CD4-positive, alpha-beta T cell treated with Interleukin-17A for 4 hours (primary cell): ENCODE measurements at regions not wholly inside any gene's neighbourhood (a gene's known extent, or its start where the extent isn't known, plus 50 kb on each side); places are given as distances from the start of the nearest gene placed in this dataset.

Experiments
- DNase-seq: peaks from one replicate; pipeline ENCODE4 v3.0.0-alpha.2; 2020; ENCODE audit warnings: mixed read lengths

DNA sequence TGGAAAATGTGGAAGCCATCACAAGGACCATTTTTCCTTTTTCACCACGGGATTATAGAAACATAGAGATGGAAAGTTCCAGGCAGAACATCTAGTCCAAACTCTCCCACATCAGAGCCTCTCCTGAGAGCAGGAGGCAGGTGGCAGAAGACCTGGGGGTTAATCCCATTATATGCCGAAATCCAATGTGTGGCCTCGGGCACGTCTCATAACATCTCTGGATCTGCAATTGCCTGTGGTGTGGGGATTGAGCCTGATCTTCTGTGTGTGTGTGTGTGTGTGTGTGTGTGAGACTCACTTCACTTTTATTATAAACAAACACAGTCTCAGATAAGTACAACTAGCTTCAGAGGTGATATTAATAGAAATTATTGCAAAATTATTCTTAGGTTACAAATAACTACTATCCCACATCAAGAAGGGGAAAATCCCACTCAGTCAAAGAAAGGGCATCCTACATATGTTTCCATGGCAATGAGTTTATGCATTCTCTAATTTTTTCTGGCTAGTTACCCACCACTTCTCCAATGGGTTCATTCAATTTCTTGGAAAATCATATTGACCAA, 199.1 kb downstream of the FOXL1 start:
- no peak for DNase-seq

DNA sequence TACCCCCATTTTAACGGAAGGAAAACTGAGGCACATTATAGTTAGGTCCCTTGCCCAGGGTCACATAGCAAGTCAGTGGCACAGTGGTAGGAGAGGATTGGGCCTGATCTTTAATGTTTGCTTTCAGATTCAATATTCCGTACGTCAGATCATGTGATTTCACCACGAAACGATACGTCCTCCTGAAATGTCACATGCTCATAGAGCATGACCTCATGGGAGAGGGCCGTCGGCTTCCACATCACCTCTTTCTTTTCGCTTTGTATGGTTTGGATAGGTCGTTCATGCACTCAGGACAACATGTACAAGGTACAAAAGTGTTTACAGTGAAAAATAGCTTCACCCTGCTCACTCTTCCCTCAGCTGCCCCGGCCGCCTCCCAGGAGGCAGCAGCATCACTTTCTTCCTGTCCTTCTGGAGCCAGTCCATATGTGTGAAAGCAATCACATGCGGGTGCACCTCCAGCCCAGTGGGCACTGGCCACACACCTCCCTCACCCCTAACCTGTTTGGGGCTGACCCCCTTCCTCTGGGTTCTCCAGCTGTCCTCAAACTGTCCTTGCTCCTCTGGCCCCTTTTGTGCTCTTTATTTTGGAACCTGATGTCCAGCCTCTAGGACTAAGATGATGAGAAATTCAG, 199.9 kb downstream of the FOXL1 start:
- DNase-seq = no peak

- no peak for DNase-seq
These were observed 200.6 kb downstream of the FOXL1 start for GRCh38 chr16:86778978-86779377.

DNA sequence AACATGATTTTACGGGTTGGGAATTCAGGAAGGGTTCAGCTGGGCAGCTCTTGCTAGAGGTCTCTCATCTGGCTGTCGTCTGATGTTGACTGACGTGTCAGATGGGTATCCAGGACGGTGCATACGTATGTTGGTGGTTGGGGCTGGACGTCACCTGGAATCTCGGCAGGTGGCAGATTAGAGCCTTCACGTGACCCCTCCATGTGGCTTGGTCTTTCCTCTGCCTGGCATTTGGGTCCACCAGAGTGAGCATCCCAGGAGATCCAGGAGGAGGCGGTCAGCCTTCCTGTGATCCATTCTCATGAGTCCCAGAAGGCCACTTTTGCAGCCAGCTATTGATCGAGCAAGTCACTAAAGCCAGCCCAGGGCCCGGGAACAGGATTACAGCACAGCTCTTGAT, 202.7 kb downstream of the FOXL1 start:
- DNase-seq = no peak

DNA sequence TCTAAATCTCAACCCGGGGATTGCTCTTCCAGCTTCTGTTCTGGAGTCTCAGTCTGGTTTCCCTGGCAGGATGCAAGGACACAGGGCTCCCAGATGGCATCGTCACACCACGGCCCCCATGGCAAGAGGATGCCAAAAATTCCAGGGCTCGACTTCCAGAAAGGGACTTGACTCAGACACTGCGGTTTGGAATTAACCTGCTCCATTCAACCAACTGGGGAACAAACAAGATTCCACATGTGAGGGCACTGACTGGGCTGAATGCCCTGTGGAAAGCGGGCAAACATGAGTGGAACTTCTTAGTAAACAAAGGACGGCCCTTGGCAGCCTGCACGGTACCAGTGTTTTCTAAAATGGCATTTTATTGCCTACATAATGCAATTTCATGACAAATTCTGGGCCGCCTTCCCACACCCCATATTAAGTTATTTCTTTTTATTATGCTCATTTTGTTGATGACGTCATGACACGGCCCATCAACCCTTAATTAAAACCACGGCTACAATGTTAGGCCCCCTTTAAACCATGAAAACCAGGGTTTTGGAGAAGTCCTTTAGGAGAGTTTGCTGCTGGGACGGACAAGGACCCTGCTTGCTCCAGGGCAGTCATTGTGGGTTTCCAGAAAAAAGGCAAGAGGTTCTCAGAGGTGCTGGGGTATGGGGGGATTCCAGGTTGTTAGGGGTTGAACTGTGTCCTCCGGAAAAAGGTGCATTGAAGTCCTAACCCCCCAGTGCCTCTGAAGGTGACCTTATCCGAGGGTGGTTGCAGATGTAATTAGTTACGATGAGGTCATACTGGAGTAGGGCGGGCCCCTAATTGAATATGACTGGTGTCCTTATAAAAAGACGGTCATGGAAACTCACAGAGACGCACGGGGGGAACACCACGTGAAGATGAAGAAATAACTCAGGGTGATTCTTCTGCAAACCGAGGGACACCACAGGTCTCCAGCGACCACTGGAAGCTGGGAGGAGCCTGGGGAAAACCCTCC, 205.6 kb downstream of the FOXL1 start:
- DNase-seq = no peak

- DNase-seq = no peak
These were observed 208.0 kb downstream of the FOXL1 start for GRCh38 chr16:86786338-86786737.

GRCh38 chr16:86786994-86787393, 208.6 kb downstream of the FOXL1 start:
- no peak for DNase-seq

DNA sequence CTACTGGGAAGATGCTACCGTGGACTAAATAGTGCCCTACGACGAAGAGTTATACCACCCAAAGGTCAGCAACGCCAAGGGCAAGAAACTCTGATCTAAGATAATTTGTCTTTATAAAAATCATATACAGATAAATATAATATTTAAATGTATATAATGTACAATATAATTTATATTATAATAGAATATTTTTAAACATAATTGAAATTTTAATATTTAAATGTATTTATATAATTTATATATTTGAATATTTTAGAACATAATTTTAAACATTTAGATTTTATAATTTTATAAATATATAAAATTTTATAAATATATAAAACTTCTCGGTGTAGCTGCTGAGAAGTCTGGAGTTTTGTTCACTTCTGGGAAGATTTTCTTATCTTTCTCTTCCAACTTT, 209.2 kb downstream of the FOXL1 start:
- no peak for DNase-seq

DNA sequence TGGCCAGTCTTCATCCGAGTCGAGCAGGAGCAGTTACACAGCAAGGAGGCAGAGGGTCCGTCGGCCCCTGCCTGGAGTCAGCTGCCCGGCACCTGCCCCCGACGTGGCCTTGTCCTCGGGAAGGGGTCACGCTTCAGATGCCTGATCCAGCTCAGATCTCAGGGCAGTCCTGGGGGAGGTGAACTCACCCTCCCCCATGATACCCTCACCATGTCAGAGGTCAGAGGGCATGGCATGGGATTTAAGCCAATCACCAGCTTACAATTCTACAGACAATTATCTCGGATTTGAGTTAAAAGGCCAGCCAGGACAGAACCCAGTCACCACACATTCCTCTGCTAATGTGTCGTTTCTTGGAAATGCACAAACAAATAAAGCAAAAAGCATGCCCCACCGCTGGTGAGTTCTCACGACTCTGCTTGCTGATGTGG, 211.3 kb downstream of the FOXL1 start:
- DNase-seq = no peak

DNA sequence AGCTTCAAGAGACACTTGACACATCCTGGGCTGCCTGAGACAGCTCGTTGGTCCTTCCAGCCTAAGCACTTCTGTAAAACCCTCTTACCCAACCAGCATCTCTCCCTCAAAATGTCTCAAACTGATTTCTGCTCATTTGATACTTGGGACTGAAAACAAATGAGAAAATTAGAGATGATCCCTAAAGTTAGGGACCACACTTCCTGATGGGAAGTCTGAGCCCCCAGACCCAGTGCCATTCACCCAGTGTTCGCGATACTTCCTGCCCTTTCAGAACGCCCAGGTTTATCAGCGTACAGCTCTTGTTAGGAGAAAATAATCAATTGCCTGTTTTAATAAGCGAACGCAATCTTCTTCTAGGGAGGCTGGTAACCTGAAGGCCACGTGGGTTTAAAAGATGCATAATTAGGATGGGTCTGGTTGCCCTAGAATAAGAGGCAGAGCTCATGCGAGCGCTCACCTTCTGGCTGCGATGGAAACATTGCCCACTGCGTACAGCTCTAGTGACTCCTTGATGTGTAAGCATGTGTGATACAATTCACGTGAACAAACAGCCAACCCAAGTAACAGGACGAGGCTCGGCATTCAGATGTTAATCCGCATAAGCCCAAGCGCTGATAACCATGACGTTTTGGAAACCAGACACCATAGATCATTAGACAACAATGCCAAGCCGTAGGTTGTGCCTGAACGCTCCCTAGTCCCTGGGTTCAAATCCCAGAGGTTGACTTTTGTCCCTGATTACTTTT, 213.1 kb downstream of the FOXL1 start:
- DNase-seq = no peak

DNA sequence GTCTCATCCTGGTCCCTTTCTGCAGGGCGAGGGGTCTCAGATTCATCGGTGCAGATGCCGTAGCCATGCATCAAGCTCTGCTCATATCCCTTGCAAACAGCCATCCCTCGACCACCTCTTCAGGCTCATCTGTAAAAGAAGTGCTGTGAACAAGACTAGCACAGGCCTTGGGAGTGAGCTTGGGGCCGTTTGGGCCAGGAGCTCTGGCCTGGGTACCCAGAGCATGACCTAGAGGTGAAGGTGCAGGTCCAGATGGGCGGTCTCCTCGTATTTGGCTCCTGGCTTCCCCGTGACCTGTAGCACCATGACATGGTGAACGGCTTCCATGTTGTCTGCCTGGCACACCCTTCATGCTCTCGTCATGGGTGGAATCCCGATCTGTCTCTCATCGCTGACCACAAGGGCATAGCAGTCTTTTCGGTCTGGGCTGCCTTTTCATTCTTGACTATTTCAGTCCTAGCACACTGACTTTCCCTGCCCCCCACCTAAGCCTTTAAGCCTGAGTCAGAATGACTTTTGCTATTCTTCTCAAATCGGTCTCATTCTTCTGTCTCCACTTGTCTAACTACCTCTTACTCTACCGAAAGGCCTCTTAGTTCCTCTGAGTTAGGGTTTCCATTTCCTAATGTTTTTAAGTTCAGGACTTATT, 216.0 kb downstream of the FOXL1 start:
- no peak for DNase-seq

DNA sequence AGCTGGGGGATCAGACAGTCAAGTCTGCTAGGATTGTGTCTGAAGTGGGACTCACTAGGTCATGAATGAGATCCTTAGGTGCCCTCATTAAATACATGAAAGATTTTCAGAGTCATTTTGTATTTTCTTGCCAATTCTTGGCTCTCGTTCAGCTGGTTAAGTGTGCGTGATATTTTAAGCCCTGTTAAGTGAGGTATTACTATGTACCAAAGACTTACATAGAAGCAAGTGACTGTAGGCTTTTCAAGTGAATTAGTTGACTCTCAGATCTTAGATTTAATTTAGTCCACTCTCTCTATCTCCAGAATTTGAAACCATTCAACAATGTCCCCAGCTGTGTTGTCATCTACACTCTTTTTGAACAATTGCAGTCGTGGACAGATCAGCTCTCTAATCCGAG, 219.4 kb downstream of the FOXL1 start:
- no peak for DNase-seq

- DNase-seq = no peak
These were observed 220.1 kb downstream of the FOXL1 start for GRCh38 chr16:86798247-86799041.

GRCh38 chr16:86799367-86799766, 221.0 kb downstream of the FOXL1 start:
- DNase-seq = no peak

DNA sequence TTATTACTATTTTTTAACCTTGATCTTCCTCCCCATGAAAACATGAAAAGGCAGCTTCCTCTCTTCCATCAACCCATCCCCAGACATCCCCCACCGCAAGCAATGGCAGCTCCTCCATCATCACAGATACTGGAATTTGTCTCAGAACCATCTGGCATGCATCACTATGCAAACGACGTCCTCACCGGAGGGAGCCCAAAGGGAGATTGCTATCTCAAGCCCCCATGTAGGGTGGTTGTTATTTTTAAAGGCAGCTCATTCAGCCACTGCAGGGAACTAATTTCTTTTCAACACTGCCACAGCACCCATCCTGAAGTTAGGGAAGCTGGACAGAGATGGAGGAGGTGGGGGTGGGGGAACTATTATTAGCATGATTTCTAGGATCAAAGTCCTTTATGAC, 222.5 kb downstream of the FOXL1 start:
- no peak for DNase-seq

DNA sequence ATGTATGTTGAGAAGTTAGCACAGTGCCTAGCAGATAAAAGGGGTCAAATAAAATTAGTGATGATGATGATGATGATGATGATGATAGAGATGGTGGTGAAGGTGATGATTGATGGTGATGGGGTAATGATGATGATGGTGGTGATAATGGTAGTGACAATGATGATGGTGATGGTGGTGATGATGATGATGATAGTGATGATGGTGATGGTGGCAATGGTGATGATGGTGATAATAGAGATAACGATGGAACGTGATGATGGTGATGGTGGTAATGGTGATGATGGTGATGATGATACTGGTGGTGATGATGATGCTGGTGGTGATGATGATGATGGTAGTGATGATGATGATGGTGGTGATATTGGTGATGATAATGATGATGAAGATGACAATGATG, 223.7 kb downstream of the FOXL1 start:
- no peak for DNase-seq

DNA sequence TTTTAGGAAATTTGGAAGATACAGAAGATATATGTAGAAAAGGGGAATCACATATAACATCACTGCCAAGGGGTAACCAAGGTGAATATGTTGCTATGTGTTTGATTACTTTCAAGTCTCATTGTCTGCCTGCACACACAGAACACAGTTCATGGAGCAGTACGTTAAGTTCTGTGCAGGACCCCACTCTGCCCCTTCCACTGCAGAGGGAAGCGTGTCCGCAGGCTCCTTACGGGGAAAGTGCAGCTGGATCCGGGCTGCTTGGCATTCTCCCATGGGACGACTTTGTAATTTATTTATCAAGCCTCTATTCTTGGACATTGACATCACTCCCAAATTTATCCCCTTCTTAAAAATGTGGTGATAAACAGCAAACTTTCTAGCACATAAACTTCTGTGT, 226.8 kb downstream of the FOXL1 start:
- DNase-seq = no peak

DNA sequence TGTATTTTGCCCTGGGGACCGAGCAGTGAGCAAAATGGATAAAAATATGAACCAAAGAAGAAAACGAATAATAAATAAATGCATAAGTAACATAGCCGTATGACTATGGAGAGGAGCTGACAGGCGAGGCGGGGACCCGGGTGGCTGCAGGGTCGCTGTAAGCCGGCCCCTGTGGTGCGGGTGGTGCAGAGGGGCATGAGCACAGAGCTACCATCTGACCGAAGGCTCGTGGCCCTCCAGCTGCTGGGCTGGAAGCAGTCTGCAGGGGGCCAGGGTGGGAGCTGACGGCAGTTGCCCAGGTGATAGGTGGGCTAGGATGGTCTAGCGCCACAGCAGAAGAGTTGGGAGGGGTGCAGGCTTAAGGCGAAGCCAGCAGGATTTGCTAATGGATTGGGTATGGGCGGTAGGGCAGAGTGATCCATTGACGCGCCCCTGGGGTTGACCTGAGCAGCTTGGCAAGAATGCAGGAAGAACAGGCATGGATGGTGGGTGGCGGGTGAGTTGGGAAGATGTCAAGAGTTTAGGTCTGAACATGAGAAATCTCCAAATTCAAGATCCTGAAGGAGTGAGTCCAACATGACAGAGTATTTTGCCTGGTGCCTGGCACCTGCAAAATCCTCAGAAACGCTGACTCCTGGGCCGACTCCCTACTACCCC, 228.0 kb downstream of the FOXL1 start:
- no peak for DNase-seq

DNA sequence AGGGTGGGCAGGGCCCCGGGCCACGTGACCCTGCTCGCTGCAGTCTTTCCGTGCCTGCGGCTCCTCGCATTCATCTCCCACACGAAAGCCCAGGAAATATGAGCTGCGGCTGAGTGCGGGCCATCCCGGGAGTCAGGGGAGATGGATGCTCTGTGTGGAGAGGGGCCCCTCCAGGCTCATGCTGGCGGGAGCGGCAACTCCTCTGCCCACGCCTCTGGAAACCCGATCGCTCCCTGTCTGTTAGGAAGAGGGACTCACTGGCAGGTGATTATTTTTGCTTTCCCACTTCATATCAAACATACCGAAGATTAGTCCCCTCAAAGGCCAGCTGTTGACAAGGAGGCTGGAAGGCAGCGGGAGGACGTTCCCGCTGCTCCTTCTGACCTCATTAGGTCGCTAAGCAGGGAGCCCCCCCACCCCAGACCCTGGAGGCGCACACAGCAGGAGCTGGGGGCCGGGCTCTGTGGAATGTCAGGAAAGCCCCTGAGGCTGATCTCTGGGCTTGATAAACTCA, 228.5 kb downstream of the FOXL1 start:
- DNase-seq = no peak

DNA sequence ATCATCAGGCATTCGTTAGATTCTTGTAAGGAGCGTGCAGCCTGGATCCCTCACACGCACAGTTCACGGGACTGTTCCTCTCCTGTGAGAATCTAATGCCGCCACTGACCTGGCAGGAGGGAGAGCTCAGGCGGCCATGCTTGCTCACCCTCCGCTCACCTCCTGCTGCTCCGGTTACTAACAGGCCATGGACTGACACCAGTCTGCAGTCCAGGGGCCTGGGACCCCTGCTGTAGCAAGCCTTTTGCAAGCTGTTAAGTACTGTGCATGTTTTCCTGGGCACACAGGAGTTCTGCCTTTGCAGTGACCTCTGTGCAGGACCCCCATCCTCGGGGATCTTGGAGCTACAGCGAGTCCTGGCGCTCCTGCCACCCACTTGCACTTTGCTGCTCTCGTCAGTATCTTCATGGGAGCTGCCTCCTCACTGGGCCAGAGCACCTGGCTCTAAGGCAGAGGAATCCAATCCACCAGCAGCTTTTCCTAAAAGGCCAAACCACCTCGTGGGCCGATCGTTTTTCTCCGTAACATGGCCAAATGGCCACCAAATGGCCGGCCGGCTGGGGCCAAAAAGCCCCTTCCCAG, 230.6 kb downstream of the FOXL1 start:
- no peak for DNase-seq
